Suprapubic skin (tissue), 4 donors: ENCODE measurements at regions not wholly inside any gene's neighbourhood (a gene's known extent, or its start where the extent isn't known, plus 50 kb on each side); places are given as distances from the start of the nearest gene placed in this dataset.

Source experiments
- CTCF ChIP-seq, 2 donors: fragments of 200-600 bp in 1 of 2; fragments of 450-650 bp in 1 of 2; sonication (generic) in 1 of 2; IDR thresholded peaks; one replicate each; pipeline ENCODE4 v1.5.1; 2016 to 2019; ENCODE audit warnings: antibody characterized with exemption in 2 of 2, mild to moderate bottlenecking in 1 of 2, moderate library complexity in 1 of 2
- EP300 ChIP-seq: sonication (generic); formaldehyde crosslinking; IDR thresholded peaks from one replicate; pipeline ENCODE4 v1.6.1; 2017; ENCODE audit warnings: antibody characterized with exemption
- POLR2A ChIP-seq, 2 donors: fragments of 450-650 bp; IDR thresholded peaks; one replicate each; pipeline ENCODE4 v1.6.1; 2017; ENCODE audit warnings: antibody characterized with exemption in 2 of 2, mild to moderate bottlenecking in 2 of 2, moderate library complexity in 2 of 2
- POLR2AphosphoS5 ChIP-seq, 3 donors: sonication (generic); formaldehyde crosslinking; IDR thresholded peaks; one replicate each; pipeline ENCODE4 v1.6.1; 2017; ENCODE audit warnings: antibody characterized with exemption in 3 of 3

- no peak for TF ChIP-seq CTCF (IDR thresholded peaks at IDR 0.05)
- no peak for TF ChIP-seq EP300
- no peak for TF ChIP-seq POLR2A (IDR thresholded peaks at IDR 0.05)
- TF ChIP-seq POLR2AphosphoS5 (IDR thresholded peaks at IDR 0.05) = no peak
Measured at GRCh38 chr15:25985165-25985564, 122.0 kb upstream of the ATP10A start.
